Forelimb muscle (tissue), 1 donor: ENCODE measurements at regions not wholly inside any gene's neighbourhood (a gene's known extent, or its start where the extent isn't known, plus 50 kb on each side); places are given as distances from the start of the nearest gene placed in this dataset.

ENCODE experiments used
- DNase-seq: peaks from one replicate; pipeline ENCODE4 v3.0.0-alpha.2; 2013; ENCODE audit warnings: low read depth

GRCh38 chr5:9692576-9692975 lies 62.4 kb upstream of the TAS2R1 start:
- DNase-seq = no peak

- no peak for DNase-seq
These were observed 61.1 kb upstream of the TAS2R1 start for GRCh38 chr5:9691261-9691660.

- DNase-seq = no peak
These were observed 60.6 kb upstream of the TAS2R1 start for GRCh38 chr5:9690751-9691150.

GRCh38 chr5:9686216-9686615 lies 56.1 kb upstream of the TAS2R1 start:
- no peak for DNase-seq

- no peak for DNase-seq
These were observed 51.6 kb upstream of the TAS2R1 start for GRCh38 chr5:9681706-9682105.
